Omental fat pad (tissue), 3 donors: ENCODE measurements at regions not wholly inside any gene's neighbourhood (a gene's known extent, or its start where the extent isn't known, plus 50 kb on each side); places are given as distances from the start of the nearest gene placed in this dataset.

Experiments
- ATAC-seq: fragments of 150-250 bp; one replicate; pipeline ENCODE4 v1.9.1; 2016; ENCODE audit warnings: mild to moderate bottlenecking, moderate library complexity; ENCODE audit not compliant: low FRiP score
- DNase-seq: peaks from one replicate; pipeline ENCODE4 v3.0.0-alpha.2; 2019; ENCODE audit warnings: low spot score
- TF ChIP-seq, protein P1 (sequence below), 3 donors: fragments of 450-650 bp; IDR thresholded peaks; one replicate each; pipeline ENCODE4 v1.5.1; 2016 to 2017; ENCODE audit warnings: antibody characterized with exemption in 3 of 3, mild to moderate bottlenecking in 3 of 3, moderate library complexity in 2 of 3

DNA sequence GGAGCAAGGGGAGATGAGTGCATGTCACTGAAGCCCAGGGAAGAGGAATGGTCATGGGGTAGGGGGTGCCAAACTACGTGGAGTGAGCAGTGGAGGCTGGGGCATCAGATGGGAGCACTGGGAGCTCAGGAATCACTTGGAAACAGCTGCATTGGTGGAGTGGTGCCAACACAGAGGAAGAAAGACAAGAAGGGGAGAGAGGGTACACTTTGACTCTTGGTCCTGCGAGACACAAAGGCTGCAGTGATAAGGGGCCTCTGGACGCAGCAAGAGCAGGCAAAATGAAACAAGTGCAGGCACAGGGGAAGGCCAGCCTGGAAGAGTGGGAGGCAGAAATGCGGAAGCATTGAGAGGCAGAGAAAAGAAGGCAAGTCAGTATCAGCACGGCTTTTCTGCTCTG, 134.7 kb upstream of the SMIM21 start:
- no peak for DNase-seq
- no peak for ATAC-seq
- TF ChIP-seq, protein P1, sequence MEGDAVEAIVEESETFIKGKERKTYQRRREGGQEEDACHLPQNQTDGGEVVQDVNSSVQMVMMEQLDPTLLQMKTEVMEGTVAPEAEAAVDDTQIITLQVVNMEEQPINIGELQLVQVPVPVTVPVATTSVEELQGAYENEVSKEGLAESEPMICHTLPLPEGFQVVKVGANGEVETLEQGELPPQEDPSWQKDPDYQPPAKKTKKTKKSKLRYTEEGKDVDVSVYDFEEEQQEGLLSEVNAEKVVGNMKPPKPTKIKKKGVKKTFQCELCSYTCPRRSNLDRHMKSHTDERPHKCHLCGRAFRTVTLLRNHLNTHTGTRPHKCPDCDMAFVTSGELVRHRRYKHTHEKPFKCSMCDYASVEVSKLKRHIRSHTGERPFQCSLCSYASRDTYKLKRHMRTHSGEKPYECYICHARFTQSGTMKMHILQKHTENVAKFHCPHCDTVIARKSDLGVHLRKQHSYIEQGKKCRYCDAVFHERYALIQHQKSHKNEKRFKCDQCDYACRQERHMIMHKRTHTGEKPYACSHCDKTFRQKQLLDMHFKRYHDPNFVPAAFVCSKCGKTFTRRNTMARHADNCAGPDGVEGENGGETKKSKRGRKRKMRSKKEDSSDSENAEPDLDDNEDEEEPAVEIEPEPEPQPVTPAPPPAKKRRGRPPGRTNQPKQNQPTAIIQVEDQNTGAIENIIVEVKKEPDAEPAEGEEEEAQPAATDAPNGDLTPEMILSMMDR (IDR thresholded peaks at IDR 0.05) = no peak

DNA sequence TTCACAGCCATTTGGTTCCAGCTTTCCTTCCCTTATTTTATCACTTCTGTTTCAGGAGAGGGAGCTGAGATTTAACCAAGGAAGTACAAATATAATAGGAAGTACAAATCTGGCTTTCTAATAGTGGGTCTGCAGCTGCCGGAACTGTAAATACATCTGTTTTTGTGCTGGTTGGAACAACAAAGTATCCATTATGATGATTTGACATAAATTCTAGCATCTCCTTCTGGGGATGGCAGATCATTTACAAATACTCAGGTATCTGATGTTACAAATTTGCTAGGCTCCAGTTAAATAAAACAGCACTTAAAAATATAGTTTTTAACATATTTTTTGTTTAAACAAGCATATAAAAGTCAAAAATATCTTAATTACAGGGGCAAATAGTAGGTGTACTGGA, 131.3 kb upstream of the SMIM21 start:
- DNase-seq = no peak
- ATAC-seq = no peak
- TF ChIP-seq, protein P1 (IDR thresholded peaks at IDR 0.05) = no peak

DNA sequence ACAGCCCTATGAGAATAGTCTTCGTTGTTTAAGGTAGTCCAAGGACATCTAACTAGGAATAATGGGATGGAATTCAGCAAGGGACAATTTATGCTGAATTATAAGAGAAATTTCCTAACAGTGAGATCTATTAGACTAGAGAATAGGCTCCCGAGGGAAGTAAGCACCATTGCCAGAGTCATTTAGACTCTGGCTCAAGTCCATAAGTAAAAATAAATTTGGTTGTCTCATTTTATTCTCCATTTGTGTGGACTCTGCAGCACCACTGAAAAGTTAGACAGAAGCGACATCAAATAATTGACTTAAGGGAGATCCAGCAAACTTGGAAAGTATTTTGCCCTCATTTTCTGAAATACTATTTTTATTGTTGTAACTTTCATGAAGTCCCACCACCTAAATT, 129.3 kb upstream of the SMIM21 start:
- TF ChIP-seq, protein P1 (IDR thresholded peaks at IDR 0.05) = no peak
- ATAC-seq (no peak), DNase-seq (no peak)

DNA sequence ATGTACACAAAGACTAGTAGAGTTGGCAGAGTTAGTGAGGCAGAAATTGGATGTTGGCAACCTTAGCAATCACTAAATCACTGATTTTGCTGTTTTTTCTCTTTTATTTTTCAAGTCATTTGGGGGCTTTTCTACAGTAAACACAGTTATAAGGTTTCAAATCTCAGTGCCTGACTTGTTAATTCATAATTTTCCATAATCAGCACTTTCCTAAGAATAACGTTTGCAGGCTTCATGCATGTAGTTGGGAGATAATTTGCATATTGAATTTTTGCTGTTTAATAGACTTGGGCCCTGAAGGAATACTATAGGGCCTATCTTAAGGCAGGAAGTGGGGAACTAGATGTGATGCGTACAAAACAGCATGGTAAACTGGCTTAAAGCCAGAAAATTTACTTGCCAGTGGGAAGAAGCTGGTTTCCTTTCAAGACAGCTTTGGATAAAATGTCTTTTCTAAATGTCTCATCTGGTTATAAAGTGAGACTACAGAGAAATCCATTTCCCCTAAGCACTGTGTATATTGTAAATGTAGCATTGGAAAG, 127.2 kb upstream of the SMIM21 start:
- DNase-seq = no peak
- TF ChIP-seq, protein P1 (IDR thresholded peaks at IDR 0.05) = no peak
- ATAC-seq = no peak

DNA sequence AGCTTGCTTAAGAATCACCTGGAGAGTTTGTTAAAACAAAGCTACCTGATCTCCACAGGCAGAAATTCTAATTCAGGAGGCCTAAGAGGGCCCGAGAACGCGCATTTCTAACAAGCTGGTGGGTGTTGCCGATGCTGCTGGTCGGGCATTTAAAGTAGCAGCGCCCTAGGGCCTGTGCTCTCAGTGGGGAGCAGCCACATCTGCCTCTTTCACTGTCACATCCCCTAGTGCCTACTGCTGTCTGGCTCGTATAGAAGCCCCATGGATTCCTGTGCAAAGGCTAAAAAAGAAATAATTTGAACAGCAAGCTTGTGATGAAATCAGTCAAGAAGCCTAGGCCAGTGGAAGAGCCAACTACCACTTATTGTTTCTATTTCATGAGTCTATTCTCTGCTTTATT, 126.7 kb upstream of the SMIM21 start:
- ATAC-seq = no peak
- TF ChIP-seq, protein P1 (IDR thresholded peaks at IDR 0.05) = no peak
- no peak for DNase-seq

DNA sequence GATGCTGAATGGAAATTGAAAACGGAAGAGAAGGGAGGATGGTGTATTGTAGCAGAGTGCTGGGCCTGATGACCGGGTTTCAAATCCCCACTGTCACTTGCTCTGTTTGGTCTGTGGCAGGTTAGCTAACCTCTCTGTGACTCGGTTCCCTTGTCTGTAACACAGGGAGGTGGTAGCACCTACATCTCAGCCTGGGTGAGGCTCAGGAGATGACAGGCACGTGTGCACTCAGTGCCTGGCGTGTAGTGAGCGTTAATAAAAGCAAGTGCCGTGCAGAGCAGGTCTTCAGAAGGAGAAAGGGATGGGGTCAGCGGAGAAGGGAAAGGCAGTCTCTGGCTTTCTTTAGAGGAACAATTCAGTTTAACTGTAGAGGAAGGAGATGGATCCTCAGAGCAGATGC, 125.5 kb upstream of the SMIM21 start:
- DNase-seq (no peak), ATAC-seq (no peak)
- TF ChIP-seq, protein P1 (IDR thresholded peaks at IDR 0.05) = no peak

DNA sequence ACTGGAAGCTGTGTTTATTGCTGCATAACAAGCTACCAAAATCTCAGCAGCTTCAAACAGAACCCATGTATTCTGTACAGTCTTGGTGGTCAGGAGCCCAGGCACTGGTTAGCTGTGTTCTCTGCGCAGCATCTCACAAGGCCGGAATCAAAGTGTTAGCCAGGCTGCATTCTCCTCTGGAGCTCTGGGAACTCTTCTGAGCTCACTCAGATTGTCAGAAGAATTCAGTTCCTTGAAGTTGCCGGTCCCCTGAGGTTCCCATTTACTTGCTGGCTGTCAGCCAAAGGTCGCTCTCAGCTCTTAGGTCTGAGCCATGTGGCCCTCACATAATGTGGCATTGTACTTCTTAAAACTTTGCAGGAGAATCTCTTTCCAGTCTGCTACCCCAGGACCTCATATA, 123.6 kb upstream of the SMIM21 start:
- ATAC-seq = no peak
- TF ChIP-seq, protein P1 (IDR thresholded peaks at IDR 0.05) = no peak
- no peak for DNase-seq
